ENCODE measurements at regions not wholly inside any gene's neighbourhood (a gene's known extent, or its start where the extent isn't known, plus 50 kb on each side); places are given as distances from the start of the nearest gene placed in this dataset.

DNA sequence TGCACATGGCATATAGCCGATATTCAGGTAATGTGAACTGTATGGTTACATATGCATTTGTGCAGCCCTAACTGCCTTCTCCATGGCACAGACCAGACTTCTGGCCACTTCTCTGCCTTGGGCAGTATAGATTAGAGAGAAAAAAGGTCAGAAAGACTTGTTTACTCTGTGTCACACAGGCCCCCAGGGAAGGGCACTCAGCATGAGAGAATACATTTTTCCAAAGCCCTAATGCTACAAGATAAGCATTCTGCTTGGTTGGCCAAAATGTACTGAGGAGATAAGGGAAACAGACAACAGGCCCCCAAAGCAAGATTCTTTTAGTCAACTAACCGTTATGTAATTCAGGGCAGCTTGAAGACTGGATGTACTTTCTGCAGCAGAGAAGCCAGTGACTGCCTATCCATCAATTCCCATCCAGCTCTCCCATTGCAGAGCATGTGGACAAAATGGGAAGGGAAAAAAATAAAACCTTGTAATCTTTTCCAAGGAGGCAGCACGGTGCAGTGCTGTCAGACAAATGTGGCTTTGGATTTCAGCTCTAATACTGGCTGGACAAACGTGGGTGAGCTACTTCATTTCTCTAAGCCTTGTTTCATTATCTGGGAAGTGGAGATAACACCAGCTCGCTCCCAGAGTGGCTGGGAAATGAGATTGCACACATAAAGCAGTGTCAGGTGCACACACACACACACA lies 205.9 kb downstream of the NSG2 start:
- Mint-ChIP-seq H3K36me3 (ENCODE audit: low read depth) (peaks cover 6% of the 10 kb centered on the region), H3K4me1 (ENCODE audit: low read depth) (no peaks in the 10 kb centered on the region), H3K4me3 (no peak overlapping the region), H3K27me3 (ENCODE audit: insufficient read depth) (no peaks in the 10 kb centered on the region), H3K9me3 (peaks cover 43% of the 10 kb centered on the region), H3K27ac (no peak overlapping the region)
- DNase-seq: no peak
- TF ChIP-seq, protein P1, sequence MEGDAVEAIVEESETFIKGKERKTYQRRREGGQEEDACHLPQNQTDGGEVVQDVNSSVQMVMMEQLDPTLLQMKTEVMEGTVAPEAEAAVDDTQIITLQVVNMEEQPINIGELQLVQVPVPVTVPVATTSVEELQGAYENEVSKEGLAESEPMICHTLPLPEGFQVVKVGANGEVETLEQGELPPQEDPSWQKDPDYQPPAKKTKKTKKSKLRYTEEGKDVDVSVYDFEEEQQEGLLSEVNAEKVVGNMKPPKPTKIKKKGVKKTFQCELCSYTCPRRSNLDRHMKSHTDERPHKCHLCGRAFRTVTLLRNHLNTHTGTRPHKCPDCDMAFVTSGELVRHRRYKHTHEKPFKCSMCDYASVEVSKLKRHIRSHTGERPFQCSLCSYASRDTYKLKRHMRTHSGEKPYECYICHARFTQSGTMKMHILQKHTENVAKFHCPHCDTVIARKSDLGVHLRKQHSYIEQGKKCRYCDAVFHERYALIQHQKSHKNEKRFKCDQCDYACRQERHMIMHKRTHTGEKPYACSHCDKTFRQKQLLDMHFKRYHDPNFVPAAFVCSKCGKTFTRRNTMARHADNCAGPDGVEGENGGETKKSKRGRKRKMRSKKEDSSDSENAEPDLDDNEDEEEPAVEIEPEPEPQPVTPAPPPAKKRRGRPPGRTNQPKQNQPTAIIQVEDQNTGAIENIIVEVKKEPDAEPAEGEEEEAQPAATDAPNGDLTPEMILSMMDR (IDR thresholded peaks at IDR 0.05): no peak

DNA sequence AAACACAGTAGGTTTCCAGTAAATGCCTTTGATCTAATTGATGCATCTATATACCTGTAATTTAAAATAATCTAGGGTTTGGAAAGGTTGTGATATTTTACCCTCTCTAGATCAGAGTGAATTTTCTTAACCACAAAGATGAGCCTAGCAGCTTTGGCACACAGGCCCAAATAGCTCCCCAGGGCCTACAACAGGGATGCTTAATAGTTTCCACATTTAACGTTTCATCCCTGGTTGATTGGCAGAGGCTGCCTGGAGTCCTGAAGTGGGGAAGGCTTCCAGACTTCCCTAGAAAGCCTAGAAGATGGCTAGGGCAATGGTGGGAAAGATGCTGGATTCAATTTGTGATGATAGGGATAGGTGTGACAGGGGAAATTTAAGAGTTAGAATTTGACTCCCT lies 206.6 kb downstream of the NSG2 start:
- no peaks in the 10 kb centered on the region for H3K4me1 Mint-ChIP-seq (ENCODE audit: low read depth)
- no peak overlapping the region for H3K4me3 Mint-ChIP-seq
- peaks cover 6% of the 10 kb centered on the region for H3K36me3 Mint-ChIP-seq (ENCODE audit: low read depth)
- TF ChIP-seq, protein P1 (IDR thresholded peaks at IDR 0.05): no peak
- no peaks in the 10 kb centered on the region for H3K27me3 Mint-ChIP-seq (ENCODE audit: insufficient read depth)
- H3K9me3 Mint-ChIP-seq: peaks cover 44% of the 10 kb centered on the region
- H3K27ac Mint-ChIP-seq: no peak overlapping the region
- no peak for DNase-seq

DNA sequence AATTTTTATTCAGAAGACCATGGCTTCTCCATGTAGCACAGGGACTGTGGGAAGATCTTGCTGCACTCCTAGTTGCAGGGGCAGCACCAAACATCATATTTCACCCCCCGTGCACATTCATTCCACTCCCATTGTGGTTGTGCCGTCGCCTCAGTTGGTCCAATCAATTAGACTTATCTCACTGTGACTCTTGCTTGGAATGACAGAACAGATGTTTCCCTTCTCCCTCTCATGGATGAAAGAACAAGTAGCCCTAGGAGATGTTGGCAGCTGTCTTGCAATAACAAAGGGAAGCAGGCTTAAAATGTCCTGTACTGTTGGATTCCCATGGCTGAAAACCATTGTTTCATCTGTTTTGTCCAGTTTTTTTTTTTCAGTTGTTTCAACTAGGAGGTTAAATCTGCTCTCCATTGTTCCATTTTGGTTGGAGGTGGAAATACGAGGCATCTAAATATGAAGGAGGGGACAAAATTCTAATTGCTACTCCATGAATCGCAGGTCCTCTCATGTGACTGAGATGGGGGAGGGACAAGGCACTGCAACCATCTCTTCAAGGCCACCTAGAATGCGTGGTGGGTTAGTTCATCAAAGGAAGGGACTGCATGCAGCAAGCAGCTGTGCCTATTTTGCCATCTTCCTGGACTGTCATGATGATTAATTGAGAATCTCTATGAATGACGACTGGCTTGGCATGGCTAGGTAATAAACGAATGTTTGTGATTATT lies 214.4 kb downstream of the NSG2 start:
- Mint-ChIP-seq H3K4me1 (ENCODE audit: low read depth) (no peaks in the 10 kb centered on the region), H3K9me3 (peaks cover 51% of the 10 kb centered on the region), H3K4me3 (no peak overlapping the region), H3K27me3 (ENCODE audit: insufficient read depth) (no peaks in the 10 kb centered on the region), H3K27ac (no peak overlapping the region), H3K36me3 (ENCODE audit: low read depth) (no peaks in the 10 kb centered on the region)
- TF ChIP-seq, protein P1 (IDR thresholded peaks at IDR 0.05): no peak
- DNase-seq: no peak

DNA sequence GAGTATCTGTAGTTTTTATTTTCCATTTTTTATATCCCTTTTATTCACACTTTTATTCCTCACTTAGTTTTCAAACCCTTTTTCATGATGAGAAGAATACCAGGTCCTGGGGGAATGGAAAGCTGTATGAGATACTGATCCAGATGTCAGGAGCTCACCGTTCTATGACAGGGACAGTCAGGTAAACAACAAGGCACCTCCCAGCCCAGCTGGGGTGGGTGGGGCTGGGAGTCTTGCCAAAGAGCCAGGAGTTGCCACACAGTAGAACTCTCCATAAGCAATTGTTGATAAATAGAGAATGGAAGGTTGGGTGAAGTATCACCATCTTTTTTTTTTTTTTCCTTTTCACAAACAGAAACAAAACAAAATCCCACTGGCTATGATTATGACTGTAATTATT lies 225.8 kb downstream of the NSG2 start:
- TF ChIP-seq, protein P1 (IDR thresholded peaks at IDR 0.05): no peak
- Mint-ChIP-seq H3K9me3 (peaks cover 39% of the 10 kb centered on the region), H3K27ac (no peak overlapping the region), H3K27me3 (ENCODE audit: insufficient read depth) (no peaks in the 10 kb centered on the region), H3K4me1 (ENCODE audit: low read depth) (no peaks in the 10 kb centered on the region), H3K36me3 (ENCODE audit: low read depth) (no peaks in the 10 kb centered on the region; the same call in 1 of the 2 replicates), H3K4me3 (no peak overlapping the region)
- no peak for DNase-seq

DNA sequence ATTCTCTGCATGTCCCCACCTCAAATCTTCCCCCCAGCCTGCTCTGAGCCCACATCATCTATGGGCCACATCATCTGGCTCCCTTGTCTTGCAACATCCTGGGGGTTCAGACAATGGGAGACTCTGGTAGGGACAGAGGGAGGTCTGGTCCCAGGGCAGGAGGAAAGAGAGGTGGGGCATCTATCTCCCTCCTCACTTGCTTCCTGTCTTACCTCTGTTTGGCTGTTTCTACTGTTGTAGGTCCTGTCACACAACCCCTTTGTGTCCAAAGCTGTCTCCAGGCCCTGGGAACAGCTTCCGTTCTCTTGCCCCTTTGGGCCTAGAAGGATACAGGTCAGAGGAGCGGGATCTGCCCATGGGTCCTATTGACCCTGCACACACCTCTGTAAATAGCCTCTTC lies 227.2 kb downstream of the NSG2 start:
- H3K27me3 Mint-ChIP-seq (ENCODE audit: insufficient read depth): no peaks in the 10 kb centered on the region
- H3K36me3 Mint-ChIP-seq (ENCODE audit: low read depth): no peaks in the 10 kb centered on the region; the same call in 1 of the 2 replicates
- H3K9me3 Mint-ChIP-seq: peaks cover 43% of the 10 kb centered on the region
- H3K4me1 Mint-ChIP-seq (ENCODE audit: low read depth): no peaks in the 10 kb centered on the region
- no peak overlapping the region for H3K4me3 Mint-ChIP-seq
- H3K27ac Mint-ChIP-seq: no peak overlapping the region
- TF ChIP-seq, protein P1 (IDR thresholded peaks at IDR 0.05): no peak
- no peak for DNase-seq
